C4-2B (cell line): ENCODE measurements at regions not wholly inside any gene's neighbourhood (a gene's known extent, or its start where the extent isn't known, plus 50 kb on each side); places are given as distances from the start of the nearest gene placed in this dataset.

ENCODE experiments used
- CTCF ChIP-seq: fragments of 450-650 bp; conservative IDR thresholded peaks from 2 replicates; pipeline ENCODE4 v1.5.1; 2017; ENCODE audit warnings: mild to moderate bottlenecking
- ZFX ChIP-seq: fragments of 450-650 bp; IDR thresholded peaks from 2 replicates; pipeline ENCODE4 v1.6.1; 2017

DNA sequence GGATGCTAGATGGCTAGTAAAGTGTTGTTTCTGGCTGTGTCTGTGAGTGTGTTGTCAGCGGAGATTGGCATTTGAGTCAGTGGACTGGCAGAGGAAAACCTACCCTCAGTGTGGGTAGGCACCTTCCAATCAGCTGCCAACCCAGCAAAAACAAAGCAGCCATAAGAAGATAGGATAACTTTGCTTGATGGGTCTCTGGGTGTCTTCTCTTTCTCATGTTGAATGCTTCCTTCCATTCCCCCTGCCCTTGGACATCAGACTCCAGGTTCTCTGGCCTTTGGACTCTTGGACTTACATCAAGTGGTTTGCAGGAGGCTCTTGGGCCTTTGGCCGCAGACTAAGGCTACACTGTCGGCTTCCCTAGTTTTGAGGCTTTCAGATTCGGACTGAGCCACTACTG lies 429.0 kb upstream of the ZNF804A start:
- no peak for TF ChIP-seq CTCF
- TF ChIP-seq ZFX, result no peak
